Body of pancreas (tissue), 4 donors: ENCODE measurements at regions not wholly inside any gene's neighbourhood (a gene's known extent, or its start where the extent isn't known, plus 50 kb on each side); places are given as distances from the start of the nearest gene placed in this dataset.

ENCODE experiments used
- POLR2A ChIP-seq, 3 donors: fragments of 450-650 bp; IDR thresholded peaks; one replicate each; pipeline ENCODE4 v1.6.1; 2016; ENCODE audit warnings: antibody characterized with exemption in 3 of 3, mild to moderate bottlenecking in 2 of 3
- TF ChIP-seq, protein P1 (sequence below), 7 experiments: fragments of 450-650 bp in 4 of 7; fragments of 200-600 bp in 3 of 7; sonication (generic) in 3 of 7; IDR thresholded peaks; one replicate each; pipeline ENCODE4 v1.5.1; 2016 to 2019; ENCODE audit warnings: antibody characterized with exemption in 7 of 7

GRCh38 chr6:112591329-112591728, 244.2 kb downstream of the RFPL4B start:
- TF ChIP-seq, protein P1, sequence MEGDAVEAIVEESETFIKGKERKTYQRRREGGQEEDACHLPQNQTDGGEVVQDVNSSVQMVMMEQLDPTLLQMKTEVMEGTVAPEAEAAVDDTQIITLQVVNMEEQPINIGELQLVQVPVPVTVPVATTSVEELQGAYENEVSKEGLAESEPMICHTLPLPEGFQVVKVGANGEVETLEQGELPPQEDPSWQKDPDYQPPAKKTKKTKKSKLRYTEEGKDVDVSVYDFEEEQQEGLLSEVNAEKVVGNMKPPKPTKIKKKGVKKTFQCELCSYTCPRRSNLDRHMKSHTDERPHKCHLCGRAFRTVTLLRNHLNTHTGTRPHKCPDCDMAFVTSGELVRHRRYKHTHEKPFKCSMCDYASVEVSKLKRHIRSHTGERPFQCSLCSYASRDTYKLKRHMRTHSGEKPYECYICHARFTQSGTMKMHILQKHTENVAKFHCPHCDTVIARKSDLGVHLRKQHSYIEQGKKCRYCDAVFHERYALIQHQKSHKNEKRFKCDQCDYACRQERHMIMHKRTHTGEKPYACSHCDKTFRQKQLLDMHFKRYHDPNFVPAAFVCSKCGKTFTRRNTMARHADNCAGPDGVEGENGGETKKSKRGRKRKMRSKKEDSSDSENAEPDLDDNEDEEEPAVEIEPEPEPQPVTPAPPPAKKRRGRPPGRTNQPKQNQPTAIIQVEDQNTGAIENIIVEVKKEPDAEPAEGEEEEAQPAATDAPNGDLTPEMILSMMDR (IDR thresholded peaks at IDR 0.05): no peak
- no peak for TF ChIP-seq POLR2A (IDR thresholded peaks at IDR 0.05)
